GM21576 (cell line): ENCODE measurements at regions not wholly inside any gene's neighbourhood (a gene's known extent, or its start where the extent isn't known, plus 50 kb on each side); places are given as distances from the start of the nearest gene placed in this dataset.
"Not testable (repeated sequence)": the region's sequence is repeated elsewhere in the genome, so short reads cannot be mapped to it uniquely, and the experiment has no call there.

Source experiments
- ATAC-seq: cut with Tn5 transposase; IDR thresholded peaks from one replicate; pipeline ENCODE4 v1.9.1; 2021; ENCODE audit warnings: mild to moderate bottlenecking, moderate library complexity; ENCODE audit not compliant: unreplicated experiment

DNA sequence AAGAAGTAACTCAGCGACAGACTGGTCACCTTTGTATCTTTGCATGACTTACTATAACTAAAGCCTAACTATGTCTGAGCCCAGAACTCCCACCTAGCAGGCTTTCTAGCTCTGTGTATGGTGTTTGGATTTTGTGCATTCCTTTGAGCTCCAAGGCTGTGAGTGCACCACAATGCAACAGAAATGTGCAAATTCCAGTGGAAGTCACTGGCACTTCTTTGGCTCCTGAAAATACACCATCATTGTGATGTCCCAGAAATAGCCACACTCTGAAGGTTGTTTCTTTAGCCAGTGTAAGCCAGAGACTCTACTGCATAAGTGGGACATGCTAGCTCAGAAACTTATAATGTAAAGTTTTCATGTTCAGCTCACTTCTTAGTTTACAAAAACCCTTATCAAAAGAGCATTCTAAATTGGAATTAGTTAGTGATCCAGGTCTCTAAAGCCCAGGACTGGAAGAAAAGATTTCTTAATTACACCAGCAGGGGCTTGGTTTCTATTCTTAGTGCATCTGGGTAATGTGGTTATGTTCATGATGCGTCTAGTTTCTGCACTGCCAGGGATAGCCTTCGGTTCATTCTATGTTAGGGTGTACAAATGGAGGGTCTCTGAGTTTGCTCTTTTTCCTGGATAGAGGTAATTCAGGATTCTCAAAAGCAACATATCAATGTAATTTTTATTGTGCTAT is 1239.5 kb upstream of the ZEB2 start:
- ATAC-seq: no peak

DNA sequence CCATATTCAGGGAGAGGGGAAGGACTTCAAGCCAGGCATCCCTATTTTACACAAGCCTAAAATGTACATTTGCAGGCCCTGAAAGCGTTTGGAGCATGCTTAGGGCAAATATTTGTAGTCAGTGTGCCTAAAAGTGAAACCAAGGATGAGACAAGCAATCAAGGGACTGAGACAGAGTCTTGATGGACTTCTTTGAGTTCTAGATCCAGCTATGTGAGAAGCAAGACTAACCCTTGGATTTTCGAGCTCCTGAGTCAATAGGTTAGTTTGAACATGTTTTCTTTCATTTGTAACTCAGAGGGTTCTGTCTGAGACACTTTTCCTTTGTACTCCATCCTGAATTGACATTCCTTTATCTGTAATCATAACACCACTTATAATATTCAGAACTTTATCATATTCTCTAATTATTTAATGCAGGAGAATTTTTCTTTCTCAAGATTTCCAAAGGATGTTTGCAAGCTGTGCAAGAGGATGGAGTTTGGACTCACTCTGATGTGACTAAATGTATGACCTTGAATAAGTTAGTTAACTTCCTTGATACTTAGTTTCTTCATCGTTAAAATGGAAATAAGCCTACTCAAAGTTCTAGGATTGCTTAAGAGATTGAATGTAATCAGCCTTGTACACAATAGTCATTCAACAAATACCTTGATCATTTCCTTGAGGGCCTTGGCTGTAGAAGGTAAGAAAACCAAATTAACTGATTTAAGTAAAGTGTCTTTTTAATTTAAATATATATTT is 1237.8 kb upstream of the ZEB2 start:
- no peak for ATAC-seq

DNA sequence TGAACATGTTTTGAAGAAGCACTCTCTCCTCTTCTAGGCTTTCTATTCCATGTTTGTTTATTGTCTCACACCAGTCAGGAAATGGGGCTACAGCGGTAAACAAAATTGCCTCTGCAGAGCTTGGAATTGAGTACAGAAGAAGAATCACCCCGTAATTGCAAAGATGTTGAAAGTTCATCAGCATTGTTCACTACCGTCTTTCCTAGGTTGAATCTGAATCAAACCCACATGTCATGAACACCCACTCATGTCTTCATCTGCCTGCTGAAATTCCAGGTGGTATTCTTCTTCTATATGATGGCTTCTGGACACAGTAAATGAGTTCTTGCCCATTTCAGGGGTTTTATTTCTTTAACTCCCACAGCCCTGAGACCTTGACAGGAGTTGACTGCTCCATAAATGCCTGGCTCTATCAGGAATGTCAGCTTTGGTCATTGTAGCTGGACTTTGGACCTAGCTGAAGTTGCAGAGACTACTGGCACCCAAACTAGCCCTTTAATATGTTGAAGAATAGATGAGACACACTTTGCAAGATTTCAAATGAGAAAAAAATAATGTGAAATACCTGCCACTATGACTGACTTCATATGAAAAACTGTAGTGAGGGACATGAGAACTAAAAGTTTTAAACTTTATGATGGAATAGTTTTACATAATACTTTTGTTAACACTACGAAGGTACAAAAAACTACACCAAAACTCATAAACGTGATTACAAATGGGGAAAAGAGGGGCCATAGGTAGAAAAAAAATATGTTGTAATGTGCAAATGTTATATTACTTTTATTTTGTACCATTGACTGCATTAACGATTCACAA is 1235.3 kb upstream of the ZEB2 start:
- no peak for ATAC-seq

DNA sequence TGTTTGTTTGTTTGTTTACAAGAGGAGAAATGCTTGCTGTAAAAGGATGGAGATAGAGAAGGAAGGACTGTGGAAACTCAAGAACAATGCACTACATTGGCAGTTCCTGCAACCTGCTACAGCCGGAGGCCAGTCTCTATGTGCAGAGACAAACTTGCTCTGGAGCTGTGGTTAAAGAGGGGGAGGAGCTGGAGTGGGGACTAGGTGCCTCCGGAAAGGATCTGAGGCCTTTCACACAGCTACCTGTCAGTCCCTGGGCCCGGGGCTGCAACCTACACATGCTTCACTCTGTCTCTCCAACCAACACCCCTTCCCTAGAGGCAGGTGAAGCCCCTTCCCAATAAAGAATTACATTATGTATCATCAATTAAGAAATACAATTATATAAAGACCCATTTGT is 1234.0 kb upstream of the ZEB2 start:
- ATAC-seq: no peak

DNA sequence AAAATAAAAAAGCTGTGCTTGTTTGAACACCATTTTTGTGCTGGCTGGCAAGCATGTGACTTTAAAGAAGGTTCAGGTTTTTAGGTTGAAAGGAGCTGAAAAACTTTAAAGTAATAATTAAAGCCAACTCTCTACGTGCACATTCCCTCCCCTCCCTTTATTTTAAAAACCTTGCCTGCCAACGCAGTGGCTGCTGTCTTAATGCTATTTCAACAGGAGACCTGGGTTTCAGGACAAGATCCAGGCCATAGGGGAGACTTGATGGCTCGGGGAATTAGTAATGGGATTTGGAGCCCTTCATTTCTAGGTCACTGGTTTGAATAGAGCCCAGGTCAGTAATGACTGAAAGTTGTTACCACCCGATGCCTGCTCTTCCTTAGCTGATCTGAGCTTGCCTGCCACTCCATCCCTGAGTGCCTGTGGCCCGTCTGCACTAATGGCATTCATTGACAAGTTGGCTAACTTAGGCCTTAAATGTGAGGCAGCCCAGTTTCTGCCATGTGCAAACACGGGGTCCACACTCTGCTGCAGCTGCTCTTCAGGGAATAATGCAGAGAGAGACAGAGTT is 1233.2 kb upstream of the ZEB2 start:
- ATAC-seq: no peak

DNA sequence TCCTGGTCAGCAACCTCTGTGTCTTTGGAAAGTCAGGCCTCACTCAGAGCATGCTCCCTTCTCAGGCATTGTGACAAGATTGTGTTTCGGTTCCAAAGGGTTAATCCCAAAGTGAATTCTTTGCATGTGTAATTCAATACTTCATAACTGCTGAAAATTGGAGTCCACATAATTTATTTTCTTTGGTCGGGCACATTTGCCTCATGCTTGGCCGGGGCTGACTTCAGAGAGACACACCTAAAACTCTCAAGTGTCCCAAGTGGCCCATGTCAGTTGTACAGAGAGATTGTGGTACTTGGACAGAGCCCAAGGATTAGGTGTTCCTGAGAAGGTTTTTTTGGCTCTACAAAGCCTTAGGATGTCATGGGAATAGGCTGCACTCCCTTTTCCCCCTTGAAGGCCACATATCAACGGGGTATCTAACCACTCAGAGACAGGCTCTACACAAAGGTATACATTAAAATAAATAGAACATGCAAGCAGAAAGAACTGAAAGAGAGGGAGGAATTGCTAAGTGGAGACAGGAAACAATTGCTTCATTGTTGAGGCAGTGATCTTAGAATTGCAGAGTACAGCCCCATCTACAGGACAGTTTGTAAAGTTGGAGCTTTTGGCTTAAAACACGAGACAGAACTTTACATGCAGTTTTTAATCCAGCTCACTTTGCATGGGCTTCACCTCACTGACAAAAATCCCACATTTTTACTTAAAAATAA is 1232.3 kb upstream of the ZEB2 start:
- peak; percentile 35 for ATAC-seq

DNA sequence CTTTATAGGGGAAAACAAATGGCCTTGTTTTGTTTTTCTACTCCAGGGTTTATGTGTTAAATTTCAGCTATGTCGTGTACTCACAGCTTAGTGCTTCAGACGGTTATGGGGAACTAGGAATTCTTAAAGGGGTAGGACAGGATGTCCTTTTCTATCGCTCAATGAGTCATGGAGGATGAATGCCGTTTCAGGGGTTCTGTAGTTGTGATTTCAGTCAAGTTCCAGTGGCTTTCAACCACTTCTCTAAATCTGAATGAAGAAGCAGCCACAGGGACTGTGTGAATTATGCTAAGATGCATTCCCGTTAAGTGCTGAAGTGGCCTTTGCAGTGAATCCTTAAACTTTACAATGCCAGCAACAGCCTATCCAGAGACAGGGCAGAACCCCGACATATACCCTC is 1231.7 kb upstream of the ZEB2 start:
- ATAC-seq: peak; percentile 87

DNA sequence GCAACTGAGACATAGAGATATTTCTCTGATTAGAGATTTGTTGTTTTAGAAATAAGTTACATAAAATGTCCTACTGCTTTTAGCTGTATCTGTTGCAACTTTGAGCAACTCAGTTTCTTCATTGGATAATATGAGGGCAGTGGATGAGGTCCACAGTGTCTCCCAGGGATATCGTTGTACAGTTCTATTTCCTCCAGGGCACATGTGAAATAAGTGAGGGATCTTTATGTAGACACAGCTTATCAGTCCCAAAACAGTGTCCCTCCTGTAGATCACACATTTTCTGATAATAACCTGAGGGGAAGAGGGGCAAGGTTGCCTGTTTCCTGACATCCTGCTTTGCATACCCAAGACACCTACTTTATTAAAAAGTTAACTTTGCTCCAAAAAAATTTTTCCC is 1231.2 kb upstream of the ZEB2 start:
- no peak for ATAC-seq

DNA sequence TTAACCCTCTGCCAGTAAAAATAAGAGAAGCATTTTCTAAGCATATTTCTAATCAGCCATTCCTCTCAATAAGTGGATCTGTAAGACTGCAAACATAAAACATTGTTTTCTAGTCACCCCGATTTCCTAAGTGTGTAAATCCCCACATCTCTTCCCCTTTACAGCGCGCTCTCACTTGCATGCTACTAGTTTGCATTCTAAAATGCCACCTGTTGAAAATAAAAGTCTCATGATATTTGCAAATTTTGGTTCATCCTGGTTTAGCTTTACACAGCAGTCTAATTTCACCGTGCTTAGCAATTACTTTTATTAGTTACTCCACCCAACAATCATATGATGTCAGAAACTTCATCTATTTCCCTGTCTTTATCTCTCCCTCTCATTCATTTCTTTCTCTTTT is 1230.7 kb upstream of the ZEB2 start:
- no peak for ATAC-seq

DNA sequence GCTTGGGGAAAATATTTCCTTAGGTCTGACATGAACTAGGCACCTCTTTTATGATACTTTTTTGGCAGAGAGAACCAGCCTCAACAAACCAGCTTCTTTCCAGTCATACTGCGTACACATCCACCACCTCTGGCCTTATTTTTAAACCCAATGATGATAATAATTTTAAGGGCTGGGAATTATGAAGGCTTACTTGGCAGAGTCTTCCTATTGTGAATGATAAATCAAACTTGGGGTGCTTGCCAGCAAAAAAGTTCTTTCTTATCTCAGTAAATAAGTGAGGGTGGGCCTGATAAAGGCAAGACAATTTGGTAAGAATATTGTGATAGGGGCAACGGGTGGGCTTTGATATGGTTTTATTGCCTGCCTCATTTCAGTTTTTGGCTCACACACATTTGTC is 1230.2 kb upstream of the ZEB2 start:
- ATAC-seq: no peak

DNA sequence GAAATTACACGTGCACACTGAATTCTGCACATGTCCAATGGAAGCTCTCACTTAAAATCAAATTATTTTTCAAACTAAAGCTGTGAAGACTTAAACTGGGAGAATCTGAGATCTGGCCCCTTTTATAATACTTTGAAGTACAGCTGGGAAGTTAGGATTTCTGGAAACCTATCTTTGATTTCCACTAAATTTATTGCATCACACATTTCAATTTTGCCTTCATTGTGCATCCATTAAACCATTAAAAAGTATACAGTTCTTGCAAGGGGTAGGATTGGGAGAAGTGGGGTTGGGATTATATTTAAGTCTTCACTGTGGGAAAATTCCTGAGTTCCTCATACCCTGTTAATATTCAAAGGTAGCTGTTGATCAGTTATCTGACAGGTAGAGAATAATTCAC is 1229.6 kb upstream of the ZEB2 start:
- ATAC-seq: no peak

DNA sequence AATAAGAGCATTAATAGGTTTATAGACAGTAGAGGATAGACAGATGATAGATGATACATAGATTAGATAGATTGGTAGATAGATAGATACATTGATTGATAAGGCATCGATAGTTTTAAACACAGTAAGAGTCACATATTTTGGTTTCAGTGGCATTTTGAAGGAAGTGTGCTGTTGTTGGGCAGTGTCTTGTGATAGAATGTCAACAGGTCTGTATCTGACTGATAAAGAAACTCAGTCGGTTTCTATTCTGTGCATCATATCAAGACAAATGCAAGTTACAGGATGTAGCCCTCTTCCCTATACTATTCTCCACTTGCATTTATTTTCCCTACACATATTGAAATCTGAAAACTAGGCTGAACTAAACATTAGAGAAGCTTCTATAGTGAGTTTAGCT is 1229.0 kb upstream of the ZEB2 start:
- ATAC-seq: peak; percentile 60

DNA sequence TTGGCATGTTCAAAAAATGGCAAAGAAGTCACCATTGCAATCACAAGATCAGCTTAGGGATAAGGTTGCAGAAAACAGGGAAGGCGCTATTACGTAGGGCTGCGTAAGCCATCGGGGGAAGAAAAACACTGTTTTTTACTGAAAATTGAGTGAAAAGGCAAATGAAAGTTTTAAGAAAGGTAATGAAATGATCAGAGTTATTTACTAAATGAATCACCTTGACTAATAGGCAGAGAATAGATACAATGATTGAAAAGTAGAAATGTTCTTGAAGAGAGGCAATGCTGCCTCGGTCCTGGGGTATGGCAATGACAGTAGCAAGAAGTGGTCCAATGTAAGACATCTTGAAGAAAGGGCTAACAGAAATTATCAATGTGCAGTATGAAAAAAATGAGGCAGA is 1227.8 kb upstream of the ZEB2 start:
- ATAC-seq: no peak

DNA sequence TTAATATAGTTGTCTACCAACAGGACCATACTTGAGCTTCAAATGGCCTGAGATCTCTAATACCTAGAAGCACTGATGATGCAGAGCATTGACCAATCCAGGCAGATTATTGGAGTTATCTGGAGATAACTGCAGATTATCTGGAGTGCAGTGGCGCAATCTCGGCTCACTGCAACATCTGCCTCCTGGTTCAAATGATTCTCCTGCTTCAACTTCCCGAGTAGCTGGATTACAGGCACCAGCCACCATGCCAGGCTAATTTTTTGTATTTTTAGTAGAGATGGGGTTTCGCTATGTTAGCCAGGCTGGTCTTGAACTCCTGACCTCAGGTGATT is 1225.4 kb upstream of the ZEB2 start:
- not testable (repeated sequence) for ATAC-seq

DNA sequence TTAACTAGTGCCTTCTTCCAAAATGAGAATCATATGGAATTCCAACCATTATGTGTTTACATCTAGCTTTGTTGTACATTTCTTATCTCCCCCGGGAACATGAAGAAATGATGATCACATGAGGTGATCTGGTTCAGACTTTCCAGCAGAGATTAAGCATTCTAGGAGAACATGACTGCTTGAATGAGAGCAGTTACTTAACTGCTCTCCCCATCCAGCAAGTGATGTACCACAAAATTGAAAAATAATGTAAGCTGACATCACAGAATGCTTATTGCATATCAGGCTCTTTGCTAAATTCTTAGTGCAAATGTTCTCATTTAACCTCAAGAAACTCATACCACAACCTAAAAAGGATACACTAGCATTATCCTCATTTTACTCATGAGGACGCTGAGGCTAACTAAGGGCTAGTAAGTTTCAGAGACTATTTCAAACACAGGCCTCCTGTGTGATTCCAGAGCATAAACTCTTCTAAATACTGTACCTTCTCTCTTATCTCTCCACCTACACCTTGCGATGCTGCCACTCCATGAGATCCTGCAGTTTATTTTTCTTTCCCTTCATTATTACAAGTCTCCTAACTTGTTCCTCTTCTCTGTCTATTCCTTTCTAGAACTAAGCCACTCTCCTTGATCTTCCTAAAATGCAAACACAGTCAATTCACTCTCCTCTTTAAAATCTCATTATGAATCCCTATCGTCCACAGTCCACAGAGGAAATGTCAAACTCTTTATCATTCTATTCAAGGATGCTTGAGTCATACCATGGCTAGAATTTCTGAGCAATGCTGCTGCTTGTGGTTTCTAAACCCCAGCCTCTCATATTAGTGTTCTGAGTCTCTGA is 1224.8 kb upstream of the ZEB2 start:
- peak; percentile 75 for ATAC-seq

DNA sequence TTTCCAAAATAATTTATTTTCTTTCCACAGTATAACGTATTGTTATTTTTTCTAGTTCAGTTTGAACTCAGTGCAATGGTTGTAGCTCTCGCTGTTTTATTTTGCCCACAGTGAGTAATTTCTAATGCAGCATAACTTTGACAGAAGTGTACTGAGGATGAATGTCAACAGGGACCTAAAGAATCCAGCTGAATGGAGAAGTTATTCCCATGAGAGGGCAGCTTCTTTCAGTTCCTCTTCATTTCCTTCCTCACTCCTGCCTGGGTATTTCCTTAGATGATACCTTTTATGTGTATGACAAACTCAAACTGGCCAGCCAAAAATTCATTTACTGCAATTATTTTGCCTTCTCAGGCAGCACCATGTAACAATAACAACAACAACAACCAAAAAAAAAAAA is 1223.1 kb upstream of the ZEB2 start:
- ATAC-seq: no peak

DNA sequence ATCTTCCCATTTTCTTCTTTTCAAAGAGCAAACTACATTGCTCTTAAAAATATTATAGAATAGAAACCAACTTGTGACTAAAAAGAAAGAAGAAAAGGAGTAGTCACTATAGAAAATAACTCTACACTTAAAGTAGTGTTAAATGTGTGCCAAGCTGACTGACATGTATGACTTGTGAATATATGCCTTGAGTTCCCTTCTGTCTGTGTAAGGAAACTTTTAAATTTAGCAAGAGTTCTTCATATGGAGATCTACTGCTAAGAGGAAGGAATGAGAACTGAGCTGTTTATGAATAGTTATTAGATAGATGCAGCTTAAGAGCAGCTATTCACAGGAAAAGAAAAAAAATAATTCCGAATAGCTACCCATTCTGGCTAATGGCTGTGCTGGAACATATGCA is 1221.7 kb upstream of the ZEB2 start:
- ATAC-seq: no peak

DNA sequence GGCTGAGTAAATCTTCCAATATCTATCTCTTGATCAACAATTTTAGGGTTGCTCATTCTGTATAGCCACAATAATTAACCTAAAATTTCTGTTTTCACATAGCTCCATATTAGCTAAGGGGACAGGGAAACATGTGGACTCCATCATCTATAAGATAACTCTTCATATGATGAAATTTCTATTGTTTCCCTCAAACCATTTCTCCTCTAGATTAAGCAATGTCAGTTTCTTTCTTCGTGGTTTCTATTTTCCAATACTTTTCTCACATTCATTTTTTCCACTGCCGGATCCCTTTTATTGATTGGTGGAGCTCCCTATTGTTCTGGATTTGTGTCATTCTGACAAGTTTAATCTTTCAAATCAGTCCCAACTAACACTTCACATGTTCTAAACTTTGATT is 1221.3 kb upstream of the ZEB2 start:
- no peak for ATAC-seq

DNA sequence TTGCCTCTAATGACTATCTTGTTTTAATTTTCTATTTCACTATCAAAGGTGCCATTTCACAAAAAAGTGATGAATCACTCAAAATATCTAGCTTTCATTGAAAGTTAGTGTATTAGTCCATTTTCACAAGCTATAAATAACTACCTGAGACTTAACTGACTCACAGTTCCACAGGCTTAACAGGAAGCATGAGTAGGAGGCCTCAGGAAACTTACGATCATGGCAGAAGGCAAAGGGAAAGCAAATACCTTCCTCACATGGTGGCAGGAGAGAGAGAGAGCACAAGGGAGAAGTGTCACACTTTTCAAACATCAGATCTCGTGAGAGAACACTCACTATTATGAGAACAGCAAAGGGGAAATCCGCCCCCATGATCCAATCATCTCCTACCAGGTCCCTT is 1220.4 kb upstream of the ZEB2 start:
- ATAC-seq: no peak

DNA sequence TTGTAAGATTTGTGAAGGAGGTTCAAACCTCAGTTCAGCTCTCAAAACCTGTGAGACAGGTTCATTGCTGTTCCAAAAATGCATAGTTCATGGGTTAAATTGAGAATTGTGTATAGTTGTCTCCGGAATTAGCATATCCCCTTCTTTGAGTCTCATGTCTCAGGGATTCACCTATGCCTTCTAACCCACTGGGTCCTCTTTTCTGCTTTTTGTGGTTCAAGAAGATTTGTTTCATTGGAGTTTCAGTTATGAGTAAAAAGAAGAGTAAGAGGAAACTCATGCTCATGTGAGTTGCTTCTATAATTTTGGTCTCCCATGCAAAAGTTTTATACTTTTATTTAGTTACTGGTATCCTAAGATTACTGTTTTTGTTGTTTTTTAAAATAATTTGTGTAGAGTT is 1219.8 kb upstream of the ZEB2 start:
- peak; percentile 83 for ATAC-seq
